Neural cell (in vitro differentiated cells): ENCODE measurements at regions not wholly inside any gene's neighbourhood (a gene's known extent, or its start where the extent isn't known, plus 50 kb on each side); places are given as distances from the start of the nearest gene placed in this dataset.

Experiments
- H2AFZ ChIP-seq: fragments of 200-600, 300-800 bp; sonication (generic), shearing (Covaris generic); 2 replicates; pipeline ENCODE4 v1.6.0; 2014; ENCODE audit warnings: low read depth, mild to moderate bottlenecking, antibody characterized with exemption, low read length, moderate library complexity
- H3F3A ChIP-seq: fragments of 200-600 bp; shearing (Covaris generic); 2 replicates; pipeline ENCODE4 v1.6.1; 2016; ENCODE audit warnings: mild to moderate bottlenecking, moderate library complexity, mixed read lengths, antibody characterized with exemption, low read length; ENCODE audit not compliant: insufficient read depth, poor library complexity, severe bottlenecking
- H3K27ac ChIP-seq: fragments of 200-600, 300-800 bp; sonication (generic), shearing (Covaris generic); 2 replicates; pipeline ENCODE4 v1.5.1; 2014; ENCODE audit warnings: mild to moderate bottlenecking, low read length, moderate library complexity
- H3K27me3 ChIP-seq: fragments of 300-800, 200-600 bp; sonication (generic), shearing (Covaris generic); 2 replicates; pipeline ENCODE4 v1.6.0; 2014; ENCODE audit warnings: mild to moderate bottlenecking, low read depth, low read length, moderate library complexity; ENCODE audit not compliant: insufficient read depth
- H3K36me3 ChIP-seq: fragments of 300-800, 200-600 bp; sonication (generic), shearing (Covaris generic); 2 replicates; pipeline ENCODE4 v1.5.1; 2014; ENCODE audit warnings: mild to moderate bottlenecking, antibody characterized with exemption, low read length, moderate library complexity; ENCODE audit not compliant: insufficient read depth
- H3K4me2 ChIP-seq: fragments of 300-800, 200-600 bp; sonication (generic), shearing (Covaris generic); 2 replicates; pipeline ENCODE4 v1.6.0; 2014; ENCODE audit warnings: mild to moderate bottlenecking, low read length
- H3K4me3 ChIP-seq: fragments of 300-800, 200-600 bp; sonication (generic), shearing (Covaris generic); 2 replicates; pipeline ENCODE4 v1.5.1; 2014; ENCODE audit warnings: mild to moderate bottlenecking, low read length, moderate library complexity
- H3K79me2 ChIP-seq: fragments of 200-600 bp; shearing (Covaris generic); replicated peaks from 2 replicates; pipeline ENCODE4 v1.6.0; 2014; ENCODE audit warnings: mild to moderate bottlenecking, low read length, moderate library complexity; ENCODE audit not compliant: insufficient read depth
- H3K9ac ChIP-seq: fragments of 300-800, 200-600 bp; sonication (generic), shearing (Covaris generic); 2 replicates; pipeline ENCODE4 v1.6.1; 2016; ENCODE audit warnings: mild to moderate bottlenecking, low read length, mixed read lengths
- H3K9me2 ChIP-seq: fragments of 200-600 bp; shearing (Covaris generic); 2 replicates; pipeline ENCODE4 v1.6.1; 2016; ENCODE audit warnings: mild to moderate bottlenecking, low read length, mixed read lengths; ENCODE audit not compliant: insufficient read depth
- H3K9me3 ChIP-seq: fragments of 200-600, 300-800 bp; sonication (generic), shearing (Covaris generic); 2 replicates; pipeline ENCODE4 v1.6.1; 2016; ENCODE audit warnings: mild to moderate bottlenecking, mixed run types, low read length, moderate library complexity, mixed read lengths
- H4K20me1 ChIP-seq: fragments of 200-600 bp; shearing (Covaris generic); 2 replicates; pipeline ENCODE4 v1.6.1; 2016; ENCODE audit warnings: mild to moderate bottlenecking, mixed run types; ENCODE audit not compliant: insufficient read depth
- CTCF ChIP-seq: fragments of 450-650 bp; IDR thresholded peaks from 2 replicates; pipeline ENCODE4 v1.5.1; 2014; ENCODE audit warnings: antibody characterized with exemption, mild to moderate bottlenecking, moderate library complexity; ENCODE audit not compliant: poor library complexity, severe bottlenecking
- EP300 ChIP-seq: fragments of 450-650 bp; conservative IDR thresholded peaks from 2 replicates; pipeline ENCODE4 v1.6.1; 2014; ENCODE audit warnings: antibody characterized with exemption, mild to moderate bottlenecking, moderate library complexity; ENCODE audit not compliant: poor library complexity, severe bottlenecking
- EZH2 ChIP-seq: fragments of 200-600, 300-800 bp; shearing (Covaris generic), sonication (generic); IDR thresholded peaks from 2 replicates; pipeline ENCODE4 v1.6.1; 2014; ENCODE audit warnings: antibody characterized with exemption, low read length, borderline replicate concordance, mild to moderate bottlenecking; ENCODE audit not compliant: insufficient read depth, poor library complexity, severe bottlenecking
- MXI1 ChIP-seq: fragments of 450-650 bp; conservative IDR thresholded peaks from 2 replicates; pipeline ENCODE4 v1.6.1; 2014; ENCODE audit warnings: antibody characterized with exemption, mild to moderate bottlenecking; ENCODE audit not compliant: poor library complexity, severe bottlenecking
- POLR2AphosphoS5 ChIP-seq: IDR thresholded peaks from 2 replicates; pipeline ENCODE4 v1.6.1; 2012
- RAD21 ChIP-seq: fragments of 450-650 bp; conservative IDR thresholded peaks from 2 replicates; pipeline ENCODE4 v1.6.1; 2014; ENCODE audit warnings: antibody characterized with exemption, mild to moderate bottlenecking, moderate library complexity
- SMC3 ChIP-seq: fragments of 450-650 bp; conservative IDR thresholded peaks from 2 replicates; pipeline ENCODE4 v1.6.1; 2014; ENCODE audit warnings: antibody characterized with exemption, mild to moderate bottlenecking, moderate library complexity; ENCODE audit not compliant: poor library complexity
- TAF1 ChIP-seq: IDR thresholded peaks from 2 replicates; pipeline ENCODE4 v1.6.1; 2012; ENCODE audit warnings: low read depth
- TF ChIP-seq, protein P1 (sequence below): IDR thresholded peaks from 2 replicates; pipeline ENCODE4 v1.6.1; 2012; ENCODE audit warnings: borderline replicate concordance

GRCh38 chr9:73892335-73892734 is 604.8 kb upstream of the RORB start:
- H3K9me3 ChIP-seq, result no peaks in the 10 kb centered on the region
- no peak overlapping the region for H3K4me3 ChIP-seq
- no peaks in the 10 kb centered on the region for H3K9me2 ChIP-seq
- H3K4me2 ChIP-seq, result no peak overlapping the region
- no peaks in the 10 kb centered on the region for H3K36me3 ChIP-seq
- H2AFZ ChIP-seq, result no peak overlapping the region
- no peak overlapping the region for H3K27ac ChIP-seq
- H3K9ac ChIP-seq, result no peak overlapping the region
- H3K79me2 ChIP-seq, result no peaks in the 10 kb centered on the region
- H3K27me3 ChIP-seq, result no peaks in the 10 kb centered on the region
- TF ChIP-seq TAF1 (no peak), EP300 (no peak), MXI1 (no peak), EZH2 (no peak), POLR2AphosphoS5 (no peak), RAD21 (no peak), SMC3 (no peak), CTCF (no peak)
- TF ChIP-seq, protein P1, sequence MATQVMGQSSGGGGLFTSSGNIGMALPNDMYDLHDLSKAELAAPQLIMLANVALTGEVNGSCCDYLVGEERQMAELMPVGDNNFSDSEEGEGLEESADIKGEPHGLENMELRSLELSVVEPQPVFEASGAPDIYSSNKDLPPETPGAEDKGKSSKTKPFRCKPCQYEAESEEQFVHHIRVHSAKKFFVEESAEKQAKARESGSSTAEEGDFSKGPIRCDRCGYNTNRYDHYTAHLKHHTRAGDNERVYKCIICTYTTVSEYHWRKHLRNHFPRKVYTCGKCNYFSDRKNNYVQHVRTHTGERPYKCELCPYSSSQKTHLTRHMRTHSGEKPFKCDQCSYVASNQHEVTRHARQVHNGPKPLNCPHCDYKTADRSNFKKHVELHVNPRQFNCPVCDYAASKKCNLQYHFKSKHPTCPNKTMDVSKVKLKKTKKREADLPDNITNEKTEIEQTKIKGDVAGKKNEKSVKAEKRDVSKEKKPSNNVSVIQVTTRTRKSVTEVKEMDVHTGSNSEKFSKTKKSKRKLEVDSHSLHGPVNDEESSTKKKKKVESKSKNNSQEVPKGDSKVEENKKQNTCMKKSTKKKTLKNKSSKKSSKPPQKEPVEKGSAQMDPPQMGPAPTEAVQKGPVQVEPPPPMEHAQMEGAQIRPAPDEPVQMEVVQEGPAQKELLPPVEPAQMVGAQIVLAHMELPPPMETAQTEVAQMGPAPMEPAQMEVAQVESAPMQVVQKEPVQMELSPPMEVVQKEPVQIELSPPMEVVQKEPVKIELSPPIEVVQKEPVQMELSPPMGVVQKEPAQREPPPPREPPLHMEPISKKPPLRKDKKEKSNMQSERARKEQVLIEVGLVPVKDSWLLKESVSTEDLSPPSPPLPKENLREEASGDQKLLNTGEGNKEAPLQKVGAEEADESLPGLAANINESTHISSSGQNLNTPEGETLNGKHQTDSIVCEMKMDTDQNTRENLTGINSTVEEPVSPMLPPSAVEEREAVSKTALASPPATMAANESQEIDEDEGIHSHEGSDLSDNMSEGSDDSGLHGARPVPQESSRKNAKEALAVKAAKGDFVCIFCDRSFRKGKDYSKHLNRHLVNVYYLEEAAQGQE, result no peak
- no peaks in the 10 kb centered on the region for H4K20me1 ChIP-seq
- no peaks in the 10 kb centered on the region for H3F3A ChIP-seq

DNA sequence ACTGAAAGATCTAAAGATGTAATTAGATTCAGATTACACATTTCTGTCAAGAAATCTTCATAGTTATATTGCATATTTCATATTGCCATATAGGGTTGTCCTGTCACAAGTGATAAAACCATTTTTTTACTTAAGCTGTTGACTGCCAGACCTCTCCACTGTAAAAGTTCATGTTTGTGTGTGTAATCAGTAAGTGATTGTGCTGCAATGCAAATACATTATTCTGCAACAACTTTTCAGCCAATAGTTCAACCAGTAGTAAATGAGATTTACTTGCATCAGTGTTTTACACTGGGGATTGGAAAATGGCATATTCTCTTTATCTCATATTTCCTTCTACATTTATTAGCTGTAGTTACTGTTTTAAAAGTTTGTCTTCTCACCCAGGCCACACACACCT is 603.9 kb upstream of the RORB start:
- H3K27me3 ChIP-seq, result no peaks in the 10 kb centered on the region
- H3K9ac ChIP-seq, result no peak overlapping the region
- no peak overlapping the region for H3K4me2 ChIP-seq
- no peak overlapping the region for H3K4me3 ChIP-seq
- no peaks in the 10 kb centered on the region for H3K9me3 ChIP-seq
- no peak for TF ChIP-seq TAF1
- no peak for TF ChIP-seq POLR2AphosphoS5
- no peak for TF ChIP-seq MXI1
- TF ChIP-seq EP300, result no peak
- no peak for TF ChIP-seq CTCF
- TF ChIP-seq SMC3, result no peak
- TF ChIP-seq, protein P1, result no peak
- TF ChIP-seq EZH2, result no peak
- TF ChIP-seq RAD21, result no peak
- H3K36me3 ChIP-seq, result no peaks in the 10 kb centered on the region
- no peak overlapping the region for H3K27ac ChIP-seq
- H3K79me2 ChIP-seq, result no peaks in the 10 kb centered on the region
- H2AFZ ChIP-seq, result no peak overlapping the region
- no peaks in the 10 kb centered on the region for H4K20me1 ChIP-seq
- no peaks in the 10 kb centered on the region for H3K9me2 ChIP-seq
- H3F3A ChIP-seq, result no peaks in the 10 kb centered on the region
